GM19351 (cell line): ENCODE measurements at regions not wholly inside any gene's neighbourhood (a gene's known extent, or its start where the extent isn't known, plus 50 kb on each side); places are given as distances from the start of the nearest gene placed in this dataset.
"Not testable (repeated sequence)": the region's sequence is repeated elsewhere in the genome, so short reads cannot be mapped to it uniquely, and the experiment has no call there.

Experiments used
- ATAC-seq: cut with Tn5 transposase; IDR thresholded peaks from one replicate; pipeline ENCODE4 v1.9.1; 2021; ENCODE audit warnings: mild to moderate bottlenecking, moderate library complexity; ENCODE audit not compliant: unreplicated experiment

DNA sequence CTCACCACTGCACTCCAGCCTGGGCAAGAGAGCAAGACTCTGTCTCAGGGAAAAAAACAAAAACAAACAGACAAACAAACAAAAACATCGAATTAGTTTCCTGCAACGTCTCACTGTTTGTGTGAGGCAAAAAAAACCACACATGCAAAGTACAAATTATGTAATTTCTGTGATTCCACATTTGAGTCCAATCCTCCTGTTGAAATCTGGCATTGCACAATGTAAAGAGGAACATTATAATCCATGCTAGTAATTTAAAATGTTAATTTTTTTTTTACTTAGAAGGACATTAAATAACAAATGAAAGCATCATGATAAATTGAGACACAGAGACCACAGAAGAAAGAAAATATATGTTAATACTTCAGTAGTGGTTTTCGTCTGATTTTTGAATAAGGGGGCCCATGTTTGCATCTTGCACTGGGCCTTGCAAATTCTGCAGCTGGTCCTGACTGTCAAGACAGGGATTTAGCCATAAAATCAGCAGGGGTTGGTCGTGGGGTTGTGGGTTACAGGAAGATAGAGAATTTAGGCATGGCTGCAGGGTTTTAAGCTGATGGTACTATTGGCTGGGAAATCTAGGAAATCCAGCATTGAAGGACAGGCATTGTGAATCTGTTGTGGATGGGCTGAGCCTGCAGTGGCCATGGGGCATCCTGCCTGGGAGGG is 102.6 kb upstream of the ALDH3B2 start:
- no peak for ATAC-seq

DNA sequence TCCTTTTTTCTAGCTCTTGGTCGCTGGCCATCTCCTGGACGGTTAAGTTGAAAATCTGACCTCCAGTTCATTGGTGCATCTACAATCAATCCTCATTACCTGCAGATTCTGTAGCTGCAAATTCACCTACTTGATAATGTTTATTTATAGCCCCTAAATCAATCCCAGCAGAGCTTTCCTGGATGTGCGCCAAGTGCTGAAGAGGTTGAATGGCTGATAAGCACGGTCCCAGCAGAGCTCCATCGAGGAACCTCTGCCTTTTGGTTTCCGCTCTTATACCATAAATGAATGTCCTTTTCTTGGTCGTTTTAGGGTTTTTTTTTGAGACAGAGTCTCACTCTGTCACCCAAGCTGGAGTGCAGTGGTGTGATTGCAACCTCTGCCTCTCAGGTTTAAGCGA is 99.8 kb upstream of the ALDH3B2 start:
- ATAC-seq = not testable (repeated sequence)

DNA sequence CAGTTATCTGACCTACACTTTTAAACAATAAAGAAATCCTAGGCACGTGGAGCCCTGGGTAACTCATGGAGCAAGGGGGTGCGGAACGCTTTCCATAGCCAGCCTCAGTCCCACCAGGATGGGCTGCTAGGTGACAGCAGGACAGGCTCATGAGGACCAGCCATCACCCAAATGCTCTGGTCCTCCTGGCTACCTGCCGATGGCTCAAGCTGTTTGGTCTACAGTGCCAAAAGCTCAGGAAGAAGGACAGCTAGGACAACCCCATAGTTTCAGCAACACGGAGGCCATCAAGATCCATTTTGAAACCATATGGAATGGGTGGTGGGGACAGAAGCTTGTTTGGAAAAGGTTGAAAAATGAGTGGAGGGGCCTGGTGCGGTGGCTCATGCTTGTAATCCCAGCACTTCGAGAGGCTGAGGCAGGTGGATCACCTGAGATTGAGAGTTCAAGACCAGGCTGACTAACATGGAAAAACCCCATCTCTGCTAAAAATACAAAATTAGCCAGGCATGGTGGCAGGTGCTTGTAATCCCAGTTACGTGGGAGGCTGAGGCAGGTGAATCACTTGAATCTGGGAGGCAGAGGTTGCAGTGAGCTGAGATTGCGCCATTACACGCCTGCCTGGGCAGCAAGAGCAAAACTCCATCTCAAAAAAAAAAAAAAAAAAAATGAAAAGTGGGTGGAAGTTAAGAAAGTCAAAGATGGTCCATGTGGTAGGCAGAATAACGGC is 93.7 kb upstream of the ALDH3B2 start:
- ATAC-seq = not testable (repeated sequence)

DNA sequence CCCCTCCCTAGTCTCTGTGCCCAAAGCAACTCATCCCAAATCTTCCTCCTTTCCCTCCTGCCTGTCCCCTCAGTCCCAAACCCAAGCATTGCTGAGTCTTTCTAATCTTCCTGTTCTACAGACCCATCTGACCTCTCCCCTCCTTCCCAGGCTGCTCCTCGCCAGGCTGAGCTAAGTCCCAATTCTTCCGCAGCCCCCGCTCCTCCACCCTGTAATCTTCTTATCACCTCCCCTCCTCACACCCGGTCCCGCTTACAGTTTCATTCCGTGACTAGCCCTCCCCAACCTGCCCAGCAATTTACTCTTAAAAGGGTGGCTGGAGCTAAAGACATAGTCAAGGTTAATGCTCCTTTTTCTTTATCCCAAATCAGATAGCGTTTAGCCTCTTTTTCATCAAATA is 86.8 kb upstream of the ALDH3B2 start:
- not testable (repeated sequence) for ATAC-seq

DNA sequence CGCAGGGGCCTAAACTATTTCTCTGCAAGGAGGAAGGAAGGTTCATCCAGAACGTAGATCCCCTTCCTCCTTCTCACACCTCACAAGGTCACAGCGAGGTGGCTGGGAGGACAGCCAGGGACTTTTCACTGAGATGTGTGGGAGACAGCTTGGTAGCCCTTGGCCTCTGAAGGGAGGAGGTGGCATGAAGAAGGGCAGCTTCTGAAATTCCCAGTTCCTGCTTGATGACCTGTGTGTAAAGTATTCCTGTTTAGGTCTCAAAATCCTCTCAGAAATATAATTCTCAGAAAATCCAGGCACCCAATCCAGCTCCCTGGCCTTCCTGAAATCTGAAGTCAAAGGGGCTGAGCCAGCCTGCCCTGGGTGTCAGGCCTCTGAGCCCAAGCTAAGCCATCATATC is 84.9 kb upstream of the ALDH3B2 start:
- not testable (repeated sequence) for ATAC-seq

DNA sequence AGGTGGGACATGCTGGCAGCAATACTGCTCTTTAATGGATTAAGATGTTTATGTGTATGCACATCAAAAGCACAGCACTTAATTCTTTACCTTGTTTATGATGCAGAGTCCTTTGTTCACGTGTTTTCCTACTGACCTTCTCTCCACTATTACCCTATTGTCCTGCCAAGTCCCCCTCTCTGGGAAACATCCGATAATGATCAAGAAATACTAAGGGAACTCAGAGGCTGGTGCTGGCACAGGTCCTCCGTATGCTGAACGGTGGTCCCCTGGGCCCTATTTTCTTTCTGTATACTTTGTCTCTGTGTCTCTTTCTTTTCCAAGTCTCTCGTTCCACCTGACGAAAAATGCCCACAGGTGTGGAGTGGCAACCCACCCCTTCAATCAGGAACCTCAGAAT is 84.0 kb upstream of the ALDH3B2 start:
- not testable (repeated sequence) for ATAC-seq

DNA sequence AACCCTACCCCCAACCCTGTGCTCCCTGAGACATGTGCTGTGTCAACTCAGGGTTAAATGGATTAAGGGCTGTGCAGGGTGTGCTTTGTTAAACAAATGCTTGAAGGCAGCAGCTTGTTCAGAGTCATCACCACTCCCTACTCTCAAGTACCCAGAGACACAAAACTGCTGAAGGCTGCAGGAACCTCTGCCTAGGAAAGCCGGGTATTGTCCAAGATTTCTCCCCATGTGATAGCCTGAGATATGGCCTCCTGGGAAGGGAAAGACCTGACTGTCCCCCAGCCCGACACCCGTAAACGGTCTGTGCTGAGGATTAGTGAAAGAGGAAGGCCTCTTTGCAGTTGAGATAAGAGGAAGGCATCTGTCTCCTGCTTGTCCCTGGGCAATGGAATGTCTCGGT is 83.6 kb upstream of the ALDH3B2 start:
- ATAC-seq = not testable (repeated sequence)

DNA sequence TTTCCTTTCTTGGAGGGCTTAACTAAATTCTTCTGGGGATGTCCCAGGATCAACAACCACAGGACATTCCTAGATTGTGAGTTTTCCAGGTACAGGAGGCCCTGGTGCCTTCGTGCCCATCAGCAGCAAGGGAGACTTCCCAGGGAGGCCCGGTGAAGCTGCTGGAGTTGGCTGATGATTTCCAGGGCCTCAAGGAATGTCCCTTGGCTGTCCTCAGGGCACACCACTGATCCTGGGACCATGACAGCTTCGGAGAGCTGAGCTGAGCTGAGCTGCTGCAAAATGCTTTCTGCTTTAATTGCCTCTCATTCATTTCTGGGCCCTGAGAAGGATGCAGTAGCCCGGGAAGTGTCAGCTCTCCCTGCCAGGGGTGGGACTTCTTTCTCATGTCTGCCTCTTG is 79.4 kb upstream of the ALDH3B2 start:
- ATAC-seq = not testable (repeated sequence)

DNA sequence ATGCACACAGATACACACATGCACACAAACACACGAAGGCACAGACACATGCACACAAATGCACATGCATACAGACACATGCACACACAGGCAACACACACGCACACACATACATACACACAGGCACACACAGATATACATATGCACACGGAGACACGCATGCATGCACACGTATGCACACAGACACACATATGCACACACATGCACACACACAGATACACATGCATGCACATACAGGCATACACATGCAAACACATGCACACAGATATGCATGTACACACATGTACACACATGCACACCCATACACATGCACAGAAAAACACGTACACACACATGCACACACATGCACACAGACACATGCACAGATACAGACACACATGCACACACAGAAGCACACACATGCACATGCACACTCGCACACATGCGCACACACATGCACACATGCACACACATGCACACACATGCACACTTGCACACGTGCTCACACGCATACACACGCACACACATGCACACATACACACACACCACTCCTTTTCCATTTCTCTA is 70.8 kb upstream of the ALDH3B2 start:
- no peak for ATAC-seq

DNA sequence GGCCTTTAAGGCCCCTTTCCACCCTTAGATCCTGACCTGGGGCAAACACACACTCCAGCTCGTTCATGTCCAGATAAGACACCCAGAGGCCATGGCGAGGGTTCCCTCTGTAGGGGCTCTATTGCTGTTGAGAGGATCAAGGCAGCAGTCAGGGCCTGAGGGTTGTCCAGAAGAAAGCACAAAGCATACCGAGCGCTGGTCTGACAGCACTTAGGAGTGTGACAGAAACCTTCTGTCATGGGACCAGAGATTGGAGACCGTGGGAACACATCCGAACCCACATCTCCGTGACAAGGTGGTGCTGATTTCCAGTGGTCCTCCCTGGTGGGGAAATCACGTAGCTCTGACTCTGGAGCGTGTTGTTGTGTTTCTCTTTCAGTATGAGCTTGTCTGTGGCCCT is 69.8 kb upstream of the ALDH3B2 start:
- ATAC-seq = not testable (repeated sequence)

DNA sequence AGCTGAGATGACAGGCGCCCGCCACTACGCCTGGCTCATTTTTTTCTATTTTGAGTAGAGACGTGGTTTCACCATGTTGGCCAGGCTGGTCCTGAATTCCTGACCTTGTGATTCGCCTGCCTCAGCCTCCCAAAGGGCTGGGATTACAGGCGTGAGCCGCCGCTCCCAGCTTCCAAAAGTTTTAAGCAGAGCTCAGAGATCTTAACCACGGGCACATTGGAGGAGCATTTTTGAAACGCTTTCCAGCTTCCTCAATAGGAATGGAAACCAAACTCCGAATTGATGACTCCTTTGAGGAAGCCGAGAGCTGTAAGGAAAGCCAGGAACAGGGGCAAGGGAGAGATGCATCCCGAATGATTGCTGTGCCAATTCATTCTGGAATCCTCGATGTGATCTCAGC is 63.8 kb upstream of the ALDH3B2 start:
- not testable (repeated sequence) for ATAC-seq

DNA sequence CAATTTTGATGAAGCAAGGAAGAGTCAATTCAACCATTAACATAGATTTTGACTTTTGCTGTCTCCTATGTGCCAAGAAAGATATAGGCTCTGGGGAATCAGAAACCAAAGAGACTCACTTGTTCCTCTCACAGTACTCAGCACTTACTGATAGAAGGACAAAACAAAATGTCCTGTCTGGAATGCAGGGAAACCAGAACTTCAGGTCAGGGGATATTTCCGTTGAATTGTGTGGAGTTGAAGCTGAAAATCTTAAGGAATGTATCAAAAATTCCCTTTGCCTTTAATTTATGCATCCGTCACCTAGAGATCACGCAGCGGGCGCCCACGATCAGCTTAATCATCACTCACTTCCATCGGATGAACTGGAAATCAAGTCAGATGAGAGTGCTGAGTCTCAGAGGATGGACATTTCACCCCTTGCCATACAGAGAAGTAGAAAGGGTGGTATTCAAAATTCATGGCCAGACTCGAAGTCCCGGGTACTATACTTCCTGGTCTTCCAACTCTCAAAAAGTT is 63.2 kb upstream of the ALDH3B2 start:
- not testable (repeated sequence) for ATAC-seq

DNA sequence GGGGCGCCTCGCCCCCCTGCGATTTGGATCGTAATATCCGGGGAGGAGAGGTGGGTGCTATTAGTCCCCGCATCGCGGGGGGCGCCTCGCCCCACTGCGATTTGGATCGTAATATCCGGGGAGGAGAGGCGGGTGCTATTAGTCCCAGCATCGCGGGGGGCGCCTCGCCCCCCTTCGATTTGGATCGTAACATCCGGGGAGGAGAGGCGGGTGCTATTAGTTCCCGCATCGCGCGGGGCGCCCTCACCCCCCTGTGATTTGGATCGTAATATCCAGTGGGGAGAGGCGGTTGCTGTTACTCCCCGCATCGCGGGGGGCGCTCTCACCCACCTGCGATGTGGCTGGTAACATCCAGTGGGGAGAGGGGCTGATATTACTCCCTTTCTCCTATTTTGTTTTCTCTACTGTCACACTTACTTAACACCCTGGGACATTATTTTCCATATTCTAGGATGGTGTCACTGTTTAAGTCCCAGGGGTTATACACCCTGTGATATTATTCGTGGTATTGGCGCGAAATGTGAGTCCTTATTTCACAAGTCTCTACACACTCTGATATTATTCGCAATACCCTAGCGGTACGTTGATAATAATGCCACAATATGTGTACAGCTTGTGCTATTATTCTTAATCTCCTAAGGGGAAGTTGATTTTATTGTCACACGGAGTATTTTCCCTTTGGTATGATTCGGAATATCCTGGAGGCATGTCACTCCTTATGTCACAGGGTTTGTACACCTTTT is 57.8 kb upstream of the ALDH3B2 start:
- ATAC-seq = no peak

DNA sequence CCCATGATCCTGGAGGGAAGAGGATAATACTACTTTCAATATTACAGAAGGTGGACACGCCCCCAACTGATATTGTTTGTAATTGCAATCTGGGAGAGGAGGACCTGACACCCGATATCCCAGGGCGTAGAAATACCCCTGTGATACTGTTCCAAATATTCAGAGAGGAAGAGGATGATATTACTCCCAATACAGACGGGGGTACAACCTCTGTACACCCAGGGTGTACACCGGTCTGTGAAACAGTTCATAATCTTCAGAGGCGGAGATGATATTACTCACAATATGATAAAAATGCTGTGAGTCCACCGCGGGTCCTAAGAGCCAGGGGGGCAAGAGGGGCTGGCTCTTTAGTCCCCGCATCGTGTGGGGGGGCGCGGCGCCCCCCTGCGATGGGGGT is 57.2 kb upstream of the ALDH3B2 start:
- no peak for ATAC-seq

DNA sequence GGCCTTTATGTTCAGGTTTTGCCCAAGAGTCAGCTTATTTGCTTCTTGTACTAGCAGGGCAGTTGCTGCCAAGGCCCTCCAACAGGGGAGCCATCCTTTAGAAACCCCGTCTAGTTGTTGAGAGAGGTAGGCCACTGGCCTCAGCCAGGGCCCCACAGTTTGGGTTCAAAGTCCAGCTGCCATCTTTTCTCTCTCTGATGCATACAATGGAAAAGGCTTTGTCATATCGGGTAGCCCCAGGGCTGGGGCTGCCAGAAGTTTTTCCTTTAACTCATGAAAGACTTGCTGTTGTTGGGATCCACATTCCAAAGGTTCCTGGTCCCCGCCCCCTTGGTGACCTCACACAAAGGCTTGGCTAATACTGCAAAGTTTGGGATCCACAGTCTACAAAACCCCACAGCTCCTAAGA is 53.7 kb upstream of the ALDH3B2 start:
- not testable (repeated sequence) for ATAC-seq

DNA sequence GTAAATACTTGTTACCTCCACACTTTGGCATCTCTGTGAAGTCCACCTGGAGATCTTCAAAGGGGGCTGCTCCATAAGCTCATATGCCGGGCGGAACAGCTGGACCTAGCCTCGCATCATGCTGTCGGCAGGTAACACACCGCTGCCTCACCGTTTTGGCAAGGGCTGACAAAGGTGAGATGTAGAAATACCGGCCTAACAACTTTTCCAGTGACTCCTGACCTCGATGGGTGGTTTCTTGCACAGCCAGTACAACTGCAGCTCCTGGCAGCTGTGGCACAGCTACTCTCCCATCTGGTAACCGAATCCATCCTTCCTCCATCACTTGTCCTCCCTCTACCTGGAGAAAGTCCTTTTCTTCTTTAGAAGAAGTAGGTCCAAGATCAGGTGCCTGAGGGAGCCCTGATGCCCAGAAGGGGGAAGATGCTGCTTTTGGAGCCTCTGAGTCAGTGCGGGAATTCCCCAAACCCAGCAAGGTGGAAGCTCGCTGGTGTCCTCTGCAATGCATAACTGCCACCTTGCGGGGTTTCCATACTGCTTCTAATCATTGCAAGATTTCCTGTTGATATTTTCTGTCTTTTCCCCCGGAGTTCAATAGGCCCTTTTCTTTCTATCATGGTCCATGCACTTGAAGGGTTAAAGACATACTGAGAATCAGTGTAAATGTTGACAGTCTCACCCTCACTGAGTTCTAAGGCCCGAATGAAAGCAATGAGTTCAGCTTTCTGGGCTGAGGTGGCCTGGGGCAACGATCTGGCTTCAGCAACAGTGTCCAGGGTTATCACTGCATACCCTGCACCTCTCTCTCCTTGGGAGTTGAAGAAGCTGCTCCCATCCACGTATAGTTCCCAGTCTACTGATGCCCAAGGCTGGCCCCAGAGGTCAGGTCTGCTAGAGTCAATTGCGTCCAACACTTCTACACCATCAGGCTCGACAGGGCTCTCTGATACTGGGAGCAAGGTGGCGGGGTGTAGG is 52.9 kb upstream of the ALDH3B2 start:
- ATAC-seq = not testable (repeated sequence)
